Middle frontal gyrus (tissue), 1 donor: ENCODE measurements at regions not wholly inside any gene's neighbourhood (a gene's known extent, or its start where the extent isn't known, plus 50 kb on each side); places are given as distances from the start of the nearest gene placed in this dataset.

Source experiments
- DNase-seq: peaks from one replicate; pipeline ENCODE4 v3.0.0-alpha.2; 2015; ENCODE audit warnings: low spot score; ENCODE audit errors: extremely low spot score

GRCh38 chr7:17640730-17641377, 299.4 kb downstream of the SNX13 start:
- no peak for DNase-seq

GRCh38 chr7:17645500-17645899, 294.8 kb downstream of the SNX13 start:
- DNase-seq, result no peak

DNA sequence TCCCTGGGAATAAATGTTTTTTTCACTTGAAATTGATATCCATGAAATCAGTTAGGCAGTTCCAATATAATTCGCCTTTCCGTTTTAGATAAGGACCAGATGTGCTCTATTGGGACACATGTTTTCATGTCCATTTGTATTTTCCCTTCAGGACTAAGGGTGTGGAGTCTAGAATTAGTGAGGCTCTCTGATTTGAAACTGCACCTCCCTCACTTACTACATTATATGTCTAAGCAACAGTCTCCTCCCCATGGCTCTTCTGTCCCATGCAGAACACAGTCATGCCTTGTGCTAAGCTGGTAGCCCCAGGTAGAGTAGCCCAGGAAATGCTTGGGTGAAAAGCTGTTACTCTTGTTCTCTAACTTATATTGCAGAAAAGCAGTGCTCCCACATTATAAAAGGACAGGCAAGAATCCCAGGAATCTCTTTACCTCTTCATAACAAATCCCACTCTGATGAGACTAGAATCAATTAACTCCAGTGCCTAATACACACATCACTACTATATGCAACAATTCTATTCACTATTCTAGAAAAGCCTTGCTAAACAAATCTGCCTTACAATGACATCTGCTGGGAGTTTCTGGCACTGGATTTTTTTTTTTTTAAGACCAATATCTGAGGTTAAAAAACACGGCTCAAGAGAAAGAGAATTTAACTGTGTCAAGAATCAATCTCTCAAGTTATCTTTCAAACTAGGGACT, 293.9 kb downstream of the SNX13 start:
- no peak for DNase-seq

DNA sequence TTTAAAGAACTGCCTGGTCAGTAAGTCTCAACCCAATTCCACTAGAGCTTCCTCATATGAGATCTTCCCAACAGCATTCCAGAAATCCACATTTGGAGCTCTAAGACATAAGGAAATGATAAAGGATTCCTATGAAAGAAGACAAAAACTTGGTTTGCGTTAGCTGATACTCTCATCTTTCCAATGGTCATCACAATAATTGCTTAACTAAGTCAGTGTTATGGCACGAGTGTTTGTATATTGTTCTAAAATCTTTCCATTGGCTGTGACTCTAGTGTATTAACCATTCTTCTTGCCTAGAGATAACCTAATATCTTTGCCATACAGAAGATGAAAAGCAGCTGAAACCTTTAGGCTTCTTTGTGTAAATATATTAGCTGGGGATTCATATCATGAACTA, 289.0 kb downstream of the SNX13 start:
- DNase-seq, result no peak

- peak; percentile 30 for DNase-seq
These were observed 288.4 kb downstream of the SNX13 start for GRCh38 chr7:17651863-17652385.

DNA sequence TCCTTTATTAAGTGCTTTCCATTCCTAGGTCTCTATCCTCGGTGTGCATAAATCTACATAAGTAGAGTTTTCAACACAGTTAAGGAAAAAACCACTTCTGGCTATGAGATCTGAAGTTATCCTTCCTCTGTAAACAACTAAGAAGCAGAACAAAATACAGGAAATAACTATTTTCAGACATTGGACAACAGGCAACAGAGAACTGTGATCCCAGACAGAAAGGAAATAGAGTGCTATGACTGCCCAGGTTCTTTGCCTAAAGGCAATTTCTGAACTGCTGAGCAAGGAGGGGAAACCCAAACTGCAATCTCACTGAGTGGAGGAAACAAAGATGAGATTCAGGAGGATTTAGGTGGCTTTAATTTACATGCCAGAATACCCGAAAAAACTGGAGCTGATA, 285.4 kb downstream of the SNX13 start:
- no peak for DNase-seq

GRCh38 chr7:17659126-17659525, 281.2 kb downstream of the SNX13 start:
- DNase-seq, result no peak

DNA sequence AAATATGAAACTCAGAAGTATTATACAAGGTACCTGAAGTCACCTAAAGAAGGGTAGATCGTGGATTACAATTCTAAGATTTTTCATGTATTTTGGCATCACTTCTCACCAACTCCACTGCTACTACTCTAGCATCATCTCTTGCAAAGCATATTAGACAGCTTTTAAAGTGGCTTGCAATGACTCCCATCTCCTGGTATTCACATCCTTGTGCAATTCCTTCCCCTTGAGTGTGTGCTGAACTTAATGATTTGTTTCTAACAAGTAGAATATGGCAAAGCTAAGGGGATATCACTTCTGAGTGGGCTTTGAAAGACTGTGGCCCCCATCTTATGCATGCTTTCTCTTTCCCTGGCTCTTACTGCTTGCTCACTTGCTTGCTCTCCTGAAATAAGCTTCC, 280.2 kb downstream of the SNX13 start:
- no peak for DNase-seq

- DNase-seq, result no peak
These were observed 278.2 kb downstream of the SNX13 start for GRCh38 chr7:17661982-17662585.

GRCh38 chr7:17663061-17663675, 277.1 kb downstream of the SNX13 start:
- no peak for DNase-seq

DNA sequence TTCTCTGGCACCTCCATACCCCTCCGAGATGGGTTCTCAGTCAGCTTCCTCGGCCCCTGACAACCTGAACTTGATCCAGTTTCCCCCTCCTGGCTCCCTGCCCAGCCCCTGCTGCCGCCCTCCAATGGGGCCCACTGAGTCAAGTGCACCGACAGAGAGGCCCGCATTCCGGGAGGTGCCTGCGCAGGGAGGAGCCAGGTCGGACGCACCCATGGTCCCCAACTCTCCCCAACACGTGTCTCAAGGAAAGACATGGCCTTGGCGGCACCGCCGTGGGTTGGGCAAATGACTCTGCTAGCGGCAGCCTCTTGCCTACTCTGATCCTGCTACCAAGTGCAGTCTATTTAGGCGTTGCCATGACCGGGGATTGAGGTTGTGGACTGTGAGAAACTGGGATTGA, 275.3 kb downstream of the SNX13 start:
- DNase-seq, result no peak

GRCh38 chr7:17668122-17668521, 272.2 kb downstream of the SNX13 start:
- no peak for DNase-seq

DNA sequence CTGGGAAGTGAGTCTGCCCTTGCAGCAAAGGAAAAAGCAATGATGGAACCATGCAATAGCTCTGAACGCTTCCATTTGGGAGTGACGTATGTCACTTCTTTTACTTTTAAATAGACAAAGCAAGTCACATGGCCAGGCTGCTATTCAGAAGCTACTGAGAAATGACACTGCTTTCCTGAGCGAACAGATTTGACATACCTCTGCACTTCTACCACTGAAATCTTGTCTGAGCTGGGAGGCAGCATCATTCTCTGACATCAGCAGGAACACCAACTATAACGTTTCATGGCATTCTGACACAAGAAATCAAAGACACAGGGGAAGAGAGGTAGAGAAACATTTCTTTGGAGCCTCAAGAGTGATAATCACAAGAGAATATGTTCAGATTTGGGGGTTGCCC, 271.1 kb downstream of the SNX13 start:
- DNase-seq, result no peak

- no peak for DNase-seq
These were observed 268.3 kb downstream of the SNX13 start for GRCh38 chr7:17671956-17672355.

- no peak for DNase-seq
These were observed 267.5 kb downstream of the SNX13 start for GRCh38 chr7:17672783-17673182.

- DNase-seq, result no peak
These were observed 265.9 kb downstream of the SNX13 start for GRCh38 chr7:17674166-17674942.

DNA sequence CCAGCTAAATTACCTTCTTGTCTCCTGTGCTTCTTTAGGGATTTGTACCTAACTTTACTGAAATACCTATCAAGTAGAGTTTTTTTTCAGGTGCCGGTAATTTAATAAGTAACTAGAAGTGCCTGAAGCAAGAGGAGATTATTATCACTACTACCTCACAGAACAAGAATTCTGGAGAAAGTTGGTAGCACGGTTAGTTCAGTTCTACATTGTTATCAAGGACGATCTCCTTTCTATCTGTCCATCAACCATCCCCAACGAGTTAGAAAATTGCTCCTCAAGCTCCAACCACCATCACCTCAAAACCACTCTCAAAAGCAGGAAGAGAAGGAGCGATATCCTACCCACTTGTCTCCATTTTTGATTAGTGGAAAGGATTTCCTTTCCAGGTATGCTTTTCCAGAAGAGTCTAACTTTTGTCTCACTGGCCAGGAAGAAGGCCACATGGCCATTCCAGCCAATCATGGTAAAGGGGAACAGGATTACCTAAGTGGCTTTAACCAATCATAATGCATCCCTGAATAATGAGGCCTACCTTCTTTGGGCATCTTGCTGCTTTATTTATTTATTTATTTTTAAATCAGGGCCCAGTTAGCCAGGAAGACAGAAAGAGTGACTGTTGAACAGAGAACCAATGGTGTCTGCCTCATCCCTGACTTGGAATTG, 265.2 kb downstream of the SNX13 start:
- no peak for DNase-seq

DNA sequence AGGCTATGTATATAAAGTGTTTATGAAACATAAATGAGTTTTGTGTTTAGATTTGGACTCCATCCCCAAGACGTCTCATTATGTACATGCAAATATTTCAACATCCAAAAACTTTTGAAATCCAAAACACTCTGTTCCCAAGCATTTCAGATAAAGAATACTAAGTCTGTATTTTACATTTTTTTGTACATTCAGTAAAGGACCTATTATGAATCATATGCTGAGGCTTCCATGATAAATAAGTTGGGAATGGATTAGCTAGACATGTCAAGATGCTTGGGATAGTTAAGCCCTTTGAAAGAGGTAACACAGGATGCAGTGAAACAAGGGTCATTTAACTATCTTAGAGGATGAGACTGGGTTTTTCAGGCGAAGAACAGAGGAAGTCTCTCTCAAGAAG, 262.9 kb downstream of the SNX13 start:
- DNase-seq, result no peak

GRCh38 chr7:17678896-17679295, 261.4 kb downstream of the SNX13 start:
- DNase-seq, result no peak

DNA sequence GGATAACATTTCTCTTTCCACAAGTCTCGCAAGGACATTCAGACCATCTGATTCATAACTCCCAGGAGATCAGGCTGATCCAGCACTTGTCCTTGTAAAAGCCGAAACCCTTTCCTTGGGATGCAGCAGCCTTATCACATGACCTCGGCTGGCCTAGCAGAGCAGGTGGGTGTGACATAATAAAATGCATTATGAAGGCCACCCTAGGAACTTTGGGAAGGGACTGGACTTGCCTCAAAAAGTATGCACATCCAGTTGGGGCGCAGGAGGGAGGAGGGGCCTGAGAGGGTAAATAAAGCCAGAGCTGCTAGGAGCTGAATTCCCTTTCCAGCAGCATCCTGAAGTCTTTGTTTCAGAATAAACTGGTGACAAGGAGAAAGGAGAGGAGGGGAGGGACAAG, 260.8 kb downstream of the SNX13 start:
- no peak for DNase-seq

- DNase-seq, result no peak
These were observed 260.3 kb downstream of the SNX13 start for GRCh38 chr7:17680026-17680425.
